GM21737 (cell line): ENCODE measurements at regions not wholly inside any gene's neighbourhood (a gene's known extent, or its start where the extent isn't known, plus 50 kb on each side); places are given as distances from the start of the nearest gene placed in this dataset.

ENCODE experiments used
- ATAC-seq: cut with Tn5 transposase; IDR thresholded peaks from one replicate; pipeline ENCODE4 v1.9.1; 2021; ENCODE audit warnings: mild to moderate bottlenecking, moderate library complexity; ENCODE audit not compliant: unreplicated experiment

- ATAC-seq = no peak
Observed at GRCh38 chr12:102601621-102602020, 121.3 kb upstream of the IGF1 start.

DNA sequence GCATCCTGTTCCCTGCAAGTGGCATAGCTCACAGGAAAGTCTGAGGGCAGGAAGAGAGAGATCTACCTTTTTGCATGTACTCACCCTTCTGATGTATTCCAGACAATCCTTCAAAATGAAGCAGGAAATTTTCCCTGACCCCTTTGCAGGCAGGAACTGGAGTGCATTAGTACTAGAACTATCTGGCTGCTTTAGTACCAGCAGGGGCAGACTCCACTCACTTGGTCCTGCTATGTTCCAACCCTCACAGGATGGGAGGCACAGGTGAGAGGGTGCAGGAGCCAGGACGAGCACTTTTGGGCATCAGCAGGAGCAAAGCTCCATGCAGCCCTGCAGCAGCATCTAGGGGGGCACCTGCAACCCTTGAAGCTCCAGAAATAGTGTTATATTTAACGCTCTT lies 116.3 kb upstream of the IGF1 start:
- no peak for ATAC-seq

- ATAC-seq = no peak
Observed at GRCh38 chr12:102596031-102596430, 115.7 kb upstream of the IGF1 start.

- ATAC-seq = no peak
Observed at GRCh38 chr12:102595315-102595714, 115.0 kb upstream of the IGF1 start.

GRCh38 chr12:102593134-102593533 lies 112.8 kb upstream of the IGF1 start:
- ATAC-seq = no peak

DNA sequence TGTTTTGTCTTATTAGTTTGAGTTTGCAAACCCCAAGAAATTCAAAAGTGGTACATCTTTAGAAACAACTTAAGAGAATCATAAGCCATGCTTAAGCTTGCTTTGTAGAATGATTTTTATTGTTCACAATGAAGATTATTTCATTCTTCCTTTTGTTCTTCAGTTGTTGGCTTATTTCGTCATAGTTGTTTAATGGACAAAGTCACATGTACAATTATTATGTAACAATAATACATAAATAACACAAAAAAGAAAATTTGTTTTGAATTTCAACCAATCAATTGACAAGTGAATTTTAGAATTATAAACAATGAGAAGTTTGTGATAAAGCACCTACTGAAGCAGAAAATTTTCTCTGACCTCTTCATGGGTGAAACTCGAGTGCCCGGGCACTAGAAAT lies 111.8 kb upstream of the IGF1 start:
- ATAC-seq = no peak

DNA sequence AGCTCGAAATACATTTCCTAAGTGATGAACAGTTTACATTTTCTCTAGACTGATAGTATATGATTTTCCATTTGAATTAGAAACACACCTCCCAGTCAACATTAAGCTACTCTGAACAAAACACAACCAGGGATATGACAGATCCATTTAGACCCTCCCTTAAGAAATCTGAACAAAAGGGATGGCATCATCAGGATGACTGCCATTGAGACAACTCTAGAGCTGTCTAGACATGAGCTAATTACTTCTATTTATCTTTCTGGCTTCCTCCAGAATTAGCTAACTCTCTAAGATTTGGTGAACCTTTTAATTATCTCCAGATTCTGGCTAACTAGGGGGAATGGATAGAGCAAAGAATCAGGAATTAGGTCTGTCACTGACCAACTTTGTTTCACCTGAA lies 92.9 kb upstream of the IGF1 start:
- ATAC-seq = no peak

- no peak for ATAC-seq
Observed at GRCh38 chr12:102571889-102572288, 91.5 kb upstream of the IGF1 start.

DNA sequence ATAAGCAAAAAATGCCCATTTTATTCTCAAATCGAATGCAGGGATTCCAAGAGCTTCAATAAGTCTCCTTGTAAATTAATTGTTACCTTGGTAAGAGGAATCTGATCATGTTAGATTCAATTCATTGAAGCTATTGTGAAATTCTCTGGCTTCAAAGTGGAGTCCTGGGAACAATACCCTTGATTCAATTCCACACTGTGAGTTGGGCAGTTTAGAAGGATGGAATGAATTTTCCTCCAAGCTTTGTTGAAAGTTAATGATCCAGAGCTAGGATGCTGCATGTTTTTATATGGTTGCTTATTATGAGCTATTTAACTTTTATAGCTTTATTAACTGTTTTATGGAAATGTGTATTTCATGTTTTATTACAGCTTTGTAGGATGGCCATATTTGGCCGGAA lies 89.9 kb upstream of the IGF1 start:
- no peak for ATAC-seq

GRCh38 chr12:102569803-102570202 lies 89.4 kb upstream of the IGF1 start:
- ATAC-seq = no peak

- ATAC-seq = no peak
Observed at GRCh38 chr12:102568276-102568675, 87.9 kb upstream of the IGF1 start.

DNA sequence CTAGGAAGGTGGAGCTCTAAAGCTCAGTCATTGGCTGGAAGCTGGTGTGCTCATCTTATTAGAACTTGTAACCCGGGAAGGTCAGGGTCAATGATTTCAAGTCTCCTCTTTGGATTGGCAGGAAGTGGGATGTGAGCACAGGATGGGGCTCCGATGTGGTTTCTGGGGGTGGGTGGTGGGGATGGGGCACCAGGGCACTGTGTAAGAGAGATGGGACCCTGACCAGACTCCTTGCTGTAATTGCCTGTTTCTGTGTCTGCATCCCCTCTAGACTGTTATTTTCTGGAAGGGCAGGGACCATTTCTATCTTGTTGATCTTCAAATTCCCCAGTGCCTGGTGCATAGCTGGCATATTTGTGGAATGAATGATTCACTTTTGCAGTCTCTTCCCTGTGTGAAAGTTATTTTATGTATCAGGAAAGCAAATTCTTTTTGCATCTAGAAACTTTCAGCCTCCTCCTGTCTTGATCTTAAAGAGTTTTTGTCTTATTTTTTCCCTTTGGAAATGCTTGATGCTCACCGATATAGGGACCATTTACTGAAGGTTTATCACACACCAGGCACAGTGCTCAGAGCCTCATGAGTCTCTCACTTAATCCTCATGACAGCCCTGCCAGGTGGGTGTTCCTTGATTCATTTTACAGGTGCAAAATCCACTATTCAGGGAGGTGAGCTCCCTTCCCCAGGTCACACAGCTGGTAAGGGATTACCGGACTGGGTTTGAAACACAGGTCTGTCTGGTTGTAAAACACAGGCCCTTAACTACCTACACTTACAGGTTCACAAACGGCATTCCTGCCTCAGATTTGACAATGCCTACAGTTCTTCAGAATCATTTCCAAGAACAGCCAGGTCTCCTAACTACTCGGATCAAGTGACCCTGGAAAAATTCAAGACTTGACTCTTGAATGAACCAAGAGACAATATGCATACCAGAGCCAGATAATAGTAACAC lies 86.9 kb upstream of the IGF1 start:
- no peak for ATAC-seq

DNA sequence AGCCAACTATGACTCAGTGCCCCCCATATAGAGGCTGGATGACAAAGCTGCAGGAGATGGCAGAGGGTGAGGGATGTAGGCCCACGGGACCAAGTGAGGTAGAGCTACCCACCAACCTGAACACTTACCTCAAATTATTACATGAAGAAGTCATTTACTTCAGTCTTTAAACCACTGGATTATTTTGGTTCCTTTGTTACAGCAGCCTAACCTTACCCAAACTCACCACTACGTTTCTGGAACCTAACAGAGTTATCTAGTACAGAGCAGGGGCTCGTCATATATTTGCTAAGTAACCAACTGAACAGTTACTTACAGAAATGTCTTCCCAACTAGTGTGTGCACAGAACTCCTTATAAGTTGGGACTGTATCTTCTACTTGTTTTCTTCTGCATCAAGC lies 85.2 kb upstream of the IGF1 start:
- no peak for ATAC-seq

DNA sequence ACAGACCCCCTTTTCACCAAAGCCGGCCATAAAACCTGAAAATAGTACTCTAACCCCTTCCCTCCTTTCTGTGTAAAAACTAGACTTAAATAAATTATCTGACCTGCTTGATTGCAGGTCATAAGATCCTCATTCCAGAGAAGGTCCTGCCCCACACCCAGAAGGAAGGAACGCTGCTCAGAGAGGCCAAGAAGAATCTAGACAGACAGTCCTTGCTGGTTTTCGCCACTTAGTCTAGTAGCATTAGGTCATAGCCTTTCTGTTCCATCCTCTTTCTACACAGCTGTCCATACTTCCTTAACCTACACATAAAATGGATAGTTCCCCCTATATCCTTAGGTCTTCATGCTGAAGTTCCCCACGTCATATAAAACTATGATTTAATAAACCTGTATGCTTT lies 83.7 kb upstream of the IGF1 start:
- ATAC-seq = no peak

DNA sequence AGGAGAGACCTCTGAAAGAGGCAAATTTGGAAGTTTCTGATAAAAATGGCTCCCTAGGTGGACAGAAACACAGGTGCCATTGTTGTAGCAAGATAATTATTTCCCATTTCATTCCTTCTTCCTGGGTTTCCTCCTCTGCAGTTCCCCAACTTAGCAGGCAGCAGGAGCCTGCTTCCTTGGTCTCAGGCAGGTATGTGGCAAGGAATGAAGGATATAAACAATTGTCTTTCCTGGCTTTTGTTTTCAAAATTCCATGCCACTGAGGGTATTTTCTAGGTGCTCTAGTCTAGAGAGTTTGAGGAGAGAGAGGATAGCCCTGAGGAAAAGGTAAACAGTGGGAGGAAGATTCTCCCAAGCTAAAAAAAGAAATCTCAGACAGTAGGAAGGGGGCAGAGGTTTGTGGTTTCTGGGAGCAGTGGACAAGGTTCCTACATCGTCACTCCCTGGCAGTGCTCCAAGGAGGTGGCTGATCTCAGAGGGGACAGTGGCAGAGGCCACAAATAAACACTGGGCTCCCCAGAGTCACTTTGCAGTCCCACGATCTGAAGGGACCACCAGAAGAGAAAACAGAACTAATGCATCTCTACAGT lies 82.6 kb upstream of the IGF1 start:
- no peak for ATAC-seq

DNA sequence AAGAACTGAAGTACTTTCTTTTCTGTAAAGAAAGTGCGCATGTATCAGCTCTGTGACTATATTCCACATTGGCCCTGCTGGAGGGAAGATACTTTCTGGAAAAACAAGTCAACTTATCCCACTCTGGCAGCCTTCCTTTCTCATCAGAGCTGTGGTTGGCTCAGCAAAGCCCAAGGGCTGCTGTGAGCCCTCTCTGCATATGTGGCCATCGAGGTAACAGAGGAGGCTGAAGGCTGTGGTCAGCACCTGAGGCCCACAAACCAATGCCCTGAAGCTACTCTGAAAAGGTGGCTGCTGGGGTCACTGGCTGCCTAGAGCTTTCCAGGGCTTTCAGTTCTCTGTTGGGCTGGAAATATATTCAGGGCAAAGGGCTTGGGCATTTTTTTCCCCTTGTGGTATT lies 70.8 kb upstream of the IGF1 start:
- ATAC-seq = no peak

- no peak for ATAC-seq
Observed at GRCh38 chr12:102549691-102550090, 69.3 kb upstream of the IGF1 start.

- no peak for ATAC-seq
Observed at GRCh38 chr12:102548543-102548942, 68.2 kb upstream of the IGF1 start.

DNA sequence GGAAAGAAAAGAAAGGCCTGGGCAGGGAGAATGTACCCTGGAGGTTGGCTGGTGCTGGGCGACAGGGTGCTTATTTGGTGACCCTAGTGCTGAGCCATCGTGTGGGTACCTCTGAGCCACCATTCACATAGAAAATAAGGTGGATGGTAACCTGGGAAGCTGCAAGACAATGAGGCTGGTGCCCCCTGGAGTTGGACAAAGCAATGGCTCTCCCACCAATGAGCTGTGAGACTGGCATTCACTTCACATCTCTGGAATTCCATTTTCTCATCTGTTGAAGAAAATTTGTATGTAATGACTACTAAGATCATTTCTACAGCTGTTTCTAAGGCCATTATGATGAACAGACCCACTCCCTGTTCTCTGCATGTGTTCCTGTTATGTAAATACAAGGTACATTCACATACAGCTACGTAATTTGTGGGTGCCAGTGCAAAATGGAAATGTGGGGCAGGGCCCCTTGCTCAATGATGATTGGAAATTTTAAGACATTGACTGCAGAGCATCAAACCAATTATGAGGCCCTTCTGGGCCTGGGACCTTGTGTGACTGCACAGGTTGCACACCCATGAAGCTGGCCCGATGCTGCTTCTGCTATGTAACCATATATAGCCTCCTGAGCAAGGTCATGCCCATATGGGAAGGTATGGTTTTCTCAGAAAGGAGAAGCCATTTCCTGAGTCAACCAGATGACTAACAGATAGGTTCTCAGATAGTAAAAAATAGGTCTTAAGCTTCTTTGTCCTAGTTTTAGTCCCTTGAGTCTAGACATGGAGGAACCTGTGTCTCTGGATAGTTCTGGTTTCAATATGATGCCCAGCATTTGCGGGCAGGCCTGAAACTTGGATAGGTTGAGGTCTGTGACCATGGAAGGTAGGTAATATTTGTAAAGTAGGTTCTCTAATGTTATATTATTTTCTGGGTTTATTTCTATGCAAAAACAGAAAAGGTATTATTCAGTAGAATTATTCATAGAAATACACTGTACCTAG lies 63.4 kb upstream of the IGF1 start:
- ATAC-seq = no peak

- ATAC-seq = no peak
Observed at GRCh38 chr12:102542816-102543440, 62.6 kb upstream of the IGF1 start.
